T1000 (cell line): ENCODE measurements at regions not wholly inside any gene's neighbourhood (a gene's known extent, or its start where the extent isn't known, plus 50 kb on each side); places are given as distances from the start of the nearest gene placed in this dataset.
A peak's percentile ranks its signal among the peaks of the same experiment; 100 is the strongest.

ENCODE experiments used
- DNase-seq: peaks from one replicate; lab custom pipeline; 2025; ENCODE audit warnings: mixed read lengths; lab: John Stamatoyannopoulos, UW

GRCh38 chrY:15650056-15650455, 1125.7 kb downstream of the NLGN4Y start:
- no peak for DNase-seq

GRCh38 chrY:15688531-15688930, 1164.2 kb downstream of the NLGN4Y start:
- DNase-seq = no peak

- no peak for DNase-seq
Measured at GRCh38 chrY:15689994-15690393, 1165.7 kb downstream of the NLGN4Y start.

GRCh38 chrY:15702131-15702530, 1177.8 kb downstream of the NLGN4Y start:
- DNase-seq = no peak

GRCh38 chrY:15704906-15705305, 1180.6 kb downstream of the NLGN4Y start:
- DNase-seq = no peak

- peak; percentile 65 for DNase-seq
Measured at GRCh38 chrY:15749533-15750433, 1225.5 kb downstream of the NLGN4Y start.

- DNase-seq = no peak
Measured at GRCh38 chrY:15751001-15751400, 1226.7 kb downstream of the NLGN4Y start.

GRCh38 chrY:15756266-15756665, 1231.9 kb downstream of the NLGN4Y start:
- no peak for DNase-seq

- DNase-seq = no peak
Measured at GRCh38 chrY:15773579-15773978, 1249.2 kb downstream of the NLGN4Y start.

- DNase-seq = no peak
Measured at GRCh38 chrY:15775880-15776279, 1251.6 kb downstream of the NLGN4Y start.

- DNase-seq = no peak
Measured at GRCh38 chrY:15779891-15780290, 1255.6 kb downstream of the NLGN4Y start.

GRCh38 chrY:15800021-15800420, 1275.7 kb downstream of the NLGN4Y start:
- DNase-seq = no peak

GRCh38 chrY:15805985-15806384, 1281.7 kb downstream of the NLGN4Y start:
- no peak for DNase-seq

- no peak for DNase-seq
Measured at GRCh38 chrY:15814241-15814640, 1289.9 kb downstream of the NLGN4Y start.
